ENCODE measurements at regions not wholly inside any gene's neighbourhood (a gene's known extent, or its start where the extent isn't known, plus 50 kb on each side); places are given as distances from the start of the nearest gene placed in this dataset.
A peak's percentile ranks its signal among the peaks of the same experiment; 100 is the strongest.
"Not testable (repeated sequence)": the region's sequence is repeated elsewhere in the genome, so short reads cannot be mapped to it uniquely, and the experiment has no call there.

DNA sequence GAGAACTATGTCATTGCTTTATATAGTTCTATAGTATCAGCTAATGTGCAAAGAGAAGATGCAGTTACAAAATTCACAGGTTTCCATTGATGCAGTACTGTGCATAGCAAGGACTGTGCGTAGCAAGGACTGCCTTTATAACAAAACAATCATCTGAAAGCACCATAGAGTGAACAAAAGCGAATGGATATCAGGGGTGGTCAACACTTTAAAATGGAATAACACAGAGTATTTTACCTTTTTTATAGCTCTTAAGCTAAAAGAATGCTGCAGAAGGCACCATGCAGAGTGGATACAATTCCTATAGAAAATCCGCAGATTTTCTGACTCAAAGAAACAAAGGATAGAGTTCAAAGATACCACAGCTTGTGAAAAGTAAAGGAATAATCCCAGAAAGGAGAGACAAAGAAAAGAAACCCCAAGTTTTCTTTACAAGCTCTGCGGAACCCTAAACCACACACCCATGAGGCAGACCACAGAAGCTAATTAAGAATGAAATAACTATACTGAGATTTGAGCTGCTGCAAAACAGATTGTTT lies 229.9 kb upstream of the DTNA start:
- DNase-seq (ENCODE audit: low read depth in 2 of 2) = no peak

DNA sequence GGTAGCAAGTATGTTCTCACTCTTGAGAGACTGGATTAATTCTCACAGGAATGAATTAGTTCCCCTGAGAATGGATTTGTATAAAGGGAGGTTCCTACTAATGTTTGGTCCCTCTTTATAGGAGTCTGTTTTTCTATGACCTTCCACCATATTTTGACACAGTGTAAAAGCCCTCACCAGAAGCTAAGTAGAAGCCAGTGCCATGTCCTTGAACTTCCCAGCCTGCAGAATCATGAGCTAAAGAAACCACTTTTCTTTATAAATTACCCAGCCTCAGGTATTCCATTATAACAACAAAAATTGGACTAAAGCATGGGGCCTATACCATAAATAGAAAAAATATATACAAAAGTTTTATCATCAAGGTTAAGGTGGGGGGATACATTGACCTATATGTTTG lies 227.9 kb upstream of the DTNA start:
- DNase-seq (ENCODE audit: low read depth in 2 of 2) = no peak

DNA sequence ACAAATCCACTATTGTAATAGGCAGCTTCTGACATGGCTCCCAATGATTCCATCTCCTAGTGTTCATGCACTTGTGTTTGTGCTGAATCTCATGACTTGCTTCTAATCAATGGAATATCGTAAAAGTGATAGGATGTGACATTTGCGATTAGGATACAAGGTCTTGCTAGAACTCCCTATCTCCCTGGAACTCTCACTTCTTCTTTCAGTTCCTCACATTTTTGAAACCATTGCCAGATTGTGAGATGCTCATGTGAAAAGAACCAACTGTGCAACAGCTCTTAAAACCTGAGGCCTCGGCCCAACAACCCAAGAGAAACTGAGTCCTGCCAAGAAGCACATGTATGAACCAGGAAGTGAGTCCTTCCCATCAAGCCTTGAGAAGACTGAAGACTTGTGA lies 226.9 kb upstream of the DTNA start:
- DNase-seq (ENCODE audit: low read depth in 2 of 2) = no peak

DNA sequence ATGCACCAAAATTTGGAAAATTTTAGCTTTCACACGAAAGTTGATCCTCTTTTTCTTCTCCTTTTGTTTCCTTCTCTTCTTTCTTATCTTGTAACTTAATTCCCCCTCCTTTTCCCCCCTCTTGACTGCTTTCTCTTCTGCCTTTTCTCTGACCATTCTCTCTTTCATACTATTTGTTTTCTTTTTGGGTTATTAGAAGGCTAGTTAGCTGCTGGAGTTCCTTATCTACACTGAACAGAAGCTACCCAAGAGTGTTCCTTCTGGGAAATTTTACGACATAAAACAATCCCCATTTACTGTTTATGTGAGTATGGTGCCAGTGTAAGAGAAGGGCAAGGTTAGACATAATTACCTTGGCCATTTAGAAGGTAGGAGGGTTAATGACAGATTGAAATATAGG lies 218.4 kb upstream of the DTNA start:
- DNase-seq (ENCODE audit: low read depth in 2 of 2) = no peak

DNA sequence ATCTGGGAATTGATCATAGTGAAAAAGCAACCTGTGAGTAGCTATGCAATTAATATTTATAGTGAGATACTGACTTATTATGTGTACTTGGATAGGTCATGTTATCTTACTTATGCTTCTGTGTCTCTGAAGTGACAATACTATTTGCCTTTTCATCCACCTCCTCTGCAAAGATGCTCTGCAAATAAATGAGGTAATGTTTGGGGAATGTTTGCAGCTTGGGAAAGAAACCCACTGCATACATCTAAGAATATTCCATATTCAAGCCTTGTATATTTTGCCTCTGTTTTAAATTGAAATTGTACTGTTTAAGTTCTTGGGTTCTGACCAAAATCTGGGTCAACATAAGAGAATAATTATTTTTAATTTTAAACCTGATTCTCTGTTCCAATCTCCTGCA lies 217.4 kb upstream of the DTNA start:
- DNase-seq (ENCODE audit: low read depth in 2 of 2) = no peak

DNA sequence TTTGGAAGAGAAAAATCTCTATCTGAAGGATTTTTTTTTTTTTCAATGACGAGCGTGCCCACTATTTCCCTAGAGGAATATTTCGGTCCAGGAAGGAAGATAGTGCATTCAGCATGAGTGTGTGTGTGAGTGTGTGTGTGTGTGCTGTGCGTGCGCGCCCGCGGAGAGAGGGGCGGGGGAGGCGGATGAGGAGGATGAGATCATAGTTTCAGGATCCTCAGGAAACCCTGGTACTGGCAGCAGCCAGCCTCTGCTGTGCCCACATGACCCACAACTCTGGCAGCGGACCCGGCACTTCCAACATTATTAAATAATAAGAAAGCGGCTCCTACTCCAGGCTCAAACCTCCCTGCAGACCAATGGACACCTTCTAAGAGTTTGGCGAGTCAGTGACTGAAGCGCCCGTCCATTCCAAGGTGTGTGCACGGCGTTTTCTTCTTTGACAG lies 217.0 kb upstream of the DTNA start:
- DNase-seq (ENCODE audit: low read depth in 2 of 2) = peak; percentile 18 to 81

DNA sequence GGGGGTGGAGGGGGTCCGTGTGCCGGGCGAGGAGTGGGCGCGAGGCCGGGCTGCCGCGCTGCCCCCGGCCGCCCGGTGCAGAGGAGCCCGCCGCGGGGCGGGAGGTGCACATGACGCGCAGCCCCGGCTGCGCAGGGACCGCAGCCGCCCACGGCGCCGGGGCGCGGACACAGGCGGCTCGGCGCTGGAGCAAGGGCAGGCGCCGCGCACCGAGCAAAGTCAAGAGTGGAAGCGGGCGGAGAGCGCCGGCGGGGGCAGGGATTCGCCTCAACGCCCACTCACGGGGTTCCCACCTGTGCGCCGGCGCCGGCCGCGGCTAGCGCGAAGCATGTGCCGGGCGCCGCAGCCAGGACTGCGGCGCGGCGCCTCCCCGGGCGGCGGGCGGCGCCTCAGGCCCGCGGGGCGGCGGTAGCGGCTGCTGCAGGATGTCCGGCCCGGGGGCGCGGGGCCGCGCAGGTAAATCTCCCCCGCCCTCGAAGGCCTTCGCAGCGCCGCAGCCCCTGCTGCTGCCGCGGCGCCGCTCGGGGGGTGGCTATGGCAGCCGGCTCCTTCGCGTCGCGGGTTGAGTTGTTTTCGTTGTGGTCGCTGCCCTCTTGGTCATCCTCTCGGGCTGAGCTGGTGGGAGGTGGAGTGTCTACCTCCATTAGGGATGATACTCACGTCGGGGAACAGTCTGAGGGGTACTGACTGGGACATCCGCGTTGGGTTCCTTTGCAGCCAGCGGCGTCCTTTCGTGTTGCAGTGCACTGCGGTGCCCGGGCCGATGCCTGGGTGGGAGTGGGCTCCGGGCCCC lies 216.3 kb upstream of the DTNA start:
- DNase-seq (ENCODE audit: low read depth in 2 of 2) = peak in 1 of 2 donors; percentile 33

DNA sequence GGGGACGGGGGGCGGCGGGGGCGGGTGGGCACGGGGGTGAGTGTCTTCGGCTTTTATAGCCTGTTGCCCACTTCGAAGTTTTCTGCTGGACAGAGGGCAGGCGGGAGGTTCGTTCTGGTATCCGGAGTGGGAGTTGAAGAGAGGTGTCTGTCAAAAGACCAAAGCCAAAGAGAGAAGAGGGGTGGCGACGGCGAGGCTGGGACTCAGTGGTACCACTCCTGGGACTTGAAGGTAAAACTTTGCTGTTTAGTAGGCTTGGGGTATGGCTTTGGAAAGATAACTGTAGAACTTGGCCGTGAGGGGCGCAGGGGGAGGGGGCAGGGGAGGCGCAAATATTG lies 215.8 kb upstream of the DTNA start:
- peak in 1 of 2 donors; percentile 4 for DNase-seq (ENCODE audit: low read depth in 2 of 2)

DNA sequence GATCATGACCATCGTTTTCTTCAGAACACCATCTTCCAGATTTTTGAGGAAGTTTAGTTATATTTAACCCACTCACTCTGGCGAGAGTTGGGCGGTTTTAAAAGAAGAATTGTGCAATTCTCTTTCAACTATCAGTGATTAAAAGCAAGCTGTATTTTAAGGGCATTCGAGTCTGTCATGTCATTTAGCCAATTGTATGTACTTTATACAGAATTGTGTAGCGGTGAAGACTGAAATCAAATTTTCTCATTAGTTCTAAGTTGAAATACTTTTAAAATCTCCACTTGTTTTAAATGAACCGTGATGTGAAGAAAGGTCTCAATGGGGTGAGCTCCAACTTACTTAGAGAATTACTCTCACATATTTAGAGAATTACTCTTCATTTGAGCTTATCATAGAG lies 214.6 kb upstream of the DTNA start:
- DNase-seq (ENCODE audit: low read depth in 2 of 2) = no peak

DNA sequence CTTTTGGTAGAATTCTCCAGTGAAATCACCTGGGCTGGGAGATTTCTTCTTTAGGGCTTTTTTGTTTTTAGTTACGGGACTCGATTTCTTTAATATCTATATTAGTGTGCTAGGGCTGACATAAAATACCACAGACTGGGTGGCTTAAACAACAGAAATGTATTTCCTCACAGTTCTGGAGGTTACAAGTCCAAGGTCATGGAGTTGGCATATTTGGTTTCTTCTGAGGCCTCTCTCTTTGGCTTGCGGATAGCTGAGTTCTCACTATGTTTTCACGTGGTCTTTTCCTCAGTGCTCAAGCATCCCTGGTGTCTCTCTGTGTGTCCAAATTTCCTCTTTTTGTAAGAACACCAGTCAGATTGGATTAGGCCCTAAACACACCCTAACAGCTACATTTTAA lies 208.5 kb upstream of the DTNA start:
- DNase-seq (ENCODE audit: low read depth in 2 of 2) = no peak

DNA sequence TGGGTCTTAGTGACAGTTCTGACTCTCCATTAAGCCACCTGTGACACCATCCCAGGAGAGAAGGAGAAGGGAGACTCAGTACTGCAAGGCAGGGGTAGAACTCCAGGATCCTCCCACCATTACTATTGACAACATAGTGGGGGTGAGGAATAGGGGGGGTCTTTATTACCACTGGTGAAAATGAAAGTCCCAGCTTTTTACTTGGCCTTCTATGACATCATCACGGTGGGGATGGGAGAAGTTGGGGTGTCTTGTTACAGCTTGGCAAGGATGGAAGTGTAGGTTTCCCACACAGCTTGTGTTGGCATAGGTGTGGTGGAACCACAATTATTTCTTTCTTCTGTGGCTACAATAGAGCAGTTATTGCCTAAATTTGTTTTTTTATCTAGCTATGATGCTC lies 203.9 kb upstream of the DTNA start:
- no peak for DNase-seq (ENCODE audit: low read depth in 2 of 2)

DNA sequence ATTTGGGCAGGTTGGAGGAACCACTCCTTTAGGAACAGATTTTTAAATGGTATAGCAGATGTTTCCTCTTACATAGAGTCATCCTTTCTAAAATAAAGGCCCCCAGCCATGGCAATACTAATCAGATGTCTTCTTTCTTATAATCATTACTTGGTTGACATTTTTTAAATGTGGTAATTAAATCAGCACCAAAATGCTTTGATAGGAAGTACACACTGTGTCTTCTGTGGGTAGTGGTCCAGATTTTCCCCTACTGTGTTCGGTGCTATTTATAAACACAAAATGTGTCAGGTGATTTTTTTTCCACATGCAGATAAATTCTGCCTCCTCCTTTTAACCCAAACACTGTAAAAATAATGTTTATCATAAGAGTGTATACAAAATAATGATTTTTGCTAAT lies 200.9 kb upstream of the DTNA start:
- no peak for DNase-seq (ENCODE audit: low read depth in 2 of 2)

DNA sequence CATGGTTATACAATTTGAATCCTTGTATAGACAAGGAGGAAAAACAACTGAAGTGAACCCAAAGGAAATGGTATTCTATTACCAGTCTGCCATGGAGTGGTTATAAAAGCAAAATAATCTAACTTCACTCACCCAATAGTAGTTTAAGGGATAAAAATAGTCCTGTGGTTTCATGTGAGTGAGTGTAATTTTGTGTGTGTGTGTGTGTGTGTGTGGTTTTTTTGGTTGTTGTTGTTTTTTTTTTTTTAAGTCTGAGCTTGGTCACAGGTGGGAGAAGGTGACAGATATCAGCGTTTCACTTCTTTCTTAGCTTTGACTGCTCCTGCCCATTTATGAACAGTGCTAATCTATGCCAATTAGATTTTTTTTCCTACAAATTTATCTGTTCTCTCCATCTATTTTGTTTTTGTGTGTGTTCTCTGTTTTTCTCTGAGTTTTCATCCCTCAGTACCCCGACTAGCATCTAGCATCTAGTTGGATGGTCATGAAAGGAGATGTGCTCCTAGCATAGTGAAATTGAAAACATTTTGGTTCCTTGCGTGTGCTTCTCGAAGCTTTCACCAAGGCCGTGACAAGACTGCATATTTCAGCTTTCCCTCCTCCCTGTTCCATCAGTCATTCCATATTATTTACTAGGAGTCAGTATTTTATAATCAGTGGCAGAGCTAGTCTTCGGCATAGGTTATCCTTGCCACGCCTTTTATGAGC lies 200.1 kb upstream of the DTNA start:
- DNase-seq (ENCODE audit: low read depth in 2 of 2) = no peak

DNA sequence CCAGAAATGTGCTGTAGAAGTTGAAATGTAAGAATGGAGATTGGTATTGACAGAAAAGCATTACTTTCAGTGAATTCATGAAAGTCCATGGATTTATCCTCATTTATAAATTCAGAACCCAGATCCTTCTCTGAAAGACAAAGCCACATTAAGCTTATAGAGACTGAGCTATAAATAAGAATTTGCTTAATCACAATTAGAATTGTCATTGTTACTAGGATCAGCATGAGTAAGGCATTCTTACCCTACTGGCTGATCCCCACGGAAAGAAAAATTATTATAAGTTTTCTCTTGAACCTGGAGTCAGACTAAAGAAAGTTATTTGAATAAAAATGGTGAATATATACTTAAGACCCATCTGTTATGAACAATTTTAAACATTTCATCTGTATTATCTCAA lies 199.2 kb upstream of the DTNA start:
- DNase-seq (ENCODE audit: low read depth in 2 of 2) = no peak

DNA sequence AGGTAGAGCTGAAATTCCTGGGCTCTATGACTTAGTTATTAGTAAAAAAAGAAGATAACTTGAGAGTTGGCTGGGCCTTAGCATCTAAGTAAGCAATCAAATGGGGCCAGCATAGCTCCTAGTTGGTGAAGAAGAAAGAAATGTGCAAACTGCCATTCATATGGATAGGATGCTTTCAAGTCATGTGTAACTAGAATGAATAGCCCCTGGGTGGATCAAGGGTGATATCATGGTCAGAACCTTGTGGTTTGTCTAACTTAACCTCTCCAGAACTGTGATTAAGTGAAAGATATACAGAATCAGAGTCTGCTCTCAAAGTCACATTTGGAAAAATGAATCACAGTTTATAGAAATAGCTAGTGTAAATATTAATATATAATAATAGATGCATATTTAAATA lies 198.7 kb upstream of the DTNA start:
- DNase-seq (ENCODE audit: low read depth in 2 of 2) = no peak

DNA sequence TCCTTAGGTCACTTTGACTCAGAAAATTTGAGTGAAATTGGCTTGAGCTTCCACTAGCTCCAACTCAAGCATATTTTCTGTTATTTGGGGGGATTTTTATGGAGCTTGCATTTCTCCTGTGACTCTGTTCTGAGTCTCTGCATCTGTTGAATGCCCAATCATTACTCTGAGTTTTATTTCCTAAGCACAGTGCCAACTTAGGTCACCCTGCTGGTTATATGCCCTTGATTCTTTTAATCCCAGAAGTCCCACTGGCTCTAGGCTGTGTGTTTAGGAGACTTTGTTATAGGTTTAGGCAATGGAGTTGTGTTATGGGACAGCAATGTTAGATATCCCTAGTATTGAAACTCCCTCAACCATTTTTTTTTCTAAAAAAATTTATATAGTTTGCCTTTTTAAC lies 198.2 kb upstream of the DTNA start:
- DNase-seq (ENCODE audit: low read depth in 2 of 2) = no peak

DNA sequence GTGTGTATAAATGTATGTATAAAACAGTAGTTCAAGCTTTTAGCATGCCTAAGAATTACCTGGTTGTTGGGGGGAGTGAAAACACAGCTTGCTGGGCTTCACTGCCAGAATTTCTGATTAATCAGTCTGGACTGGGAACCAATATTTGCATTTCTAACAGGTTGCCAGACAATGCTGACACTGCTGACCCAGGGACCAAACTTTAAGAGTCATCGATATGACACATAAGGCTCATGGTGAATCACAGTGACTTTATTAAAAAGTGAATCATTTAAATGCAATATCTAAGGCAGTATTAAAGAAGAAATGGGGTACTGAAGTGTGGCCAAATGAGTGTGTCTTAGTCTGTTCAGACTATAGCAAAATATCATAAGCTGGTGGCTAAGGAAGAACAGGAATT lies 195.9 kb upstream of the DTNA start:
- no peak for DNase-seq (ENCODE audit: low read depth in 2 of 2)

DNA sequence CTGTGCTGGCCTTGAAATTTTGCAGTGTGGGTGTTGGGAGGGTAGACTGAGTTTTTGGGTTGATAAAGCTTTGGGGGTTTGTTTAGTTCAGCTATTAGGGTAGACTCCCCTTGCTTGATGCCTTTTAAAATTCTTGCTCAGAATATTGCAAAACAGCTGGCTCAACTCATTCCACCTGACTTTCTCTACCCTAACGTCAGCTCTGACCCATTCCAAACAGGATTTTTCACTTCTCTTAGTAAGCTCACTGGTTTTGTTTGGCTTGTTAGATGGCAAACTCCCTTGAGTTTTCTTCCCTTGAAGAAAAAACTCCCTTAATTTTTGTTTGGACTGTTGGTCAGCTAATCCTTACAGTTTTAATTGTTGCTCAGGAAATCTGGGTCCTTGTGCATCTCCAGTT lies 195.1 kb upstream of the DTNA start:
- DNase-seq (ENCODE audit: low read depth in 2 of 2) = no peak

DNA sequence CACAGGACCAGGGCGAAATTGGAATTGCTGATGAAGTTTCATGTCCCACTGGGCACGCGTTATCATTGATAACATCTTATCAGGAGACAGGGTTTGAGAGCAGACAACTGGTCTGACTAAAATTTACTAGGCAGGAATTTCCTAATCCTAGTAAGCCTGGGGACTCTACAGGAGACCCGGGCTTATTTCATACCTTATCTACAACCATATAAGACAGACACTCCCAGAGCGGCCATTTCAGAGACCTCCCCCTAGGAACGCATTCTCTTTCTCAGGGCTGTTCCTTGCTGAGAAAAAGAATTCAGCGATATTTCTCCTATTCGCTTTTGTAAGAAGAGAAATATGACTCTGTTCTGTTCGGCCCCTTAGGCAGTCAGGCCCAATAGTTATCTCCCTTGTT lies 193.7 kb upstream of the DTNA start:
- DNase-seq (ENCODE audit: low read depth in 2 of 2) = not testable (repeated sequence)

DNA sequence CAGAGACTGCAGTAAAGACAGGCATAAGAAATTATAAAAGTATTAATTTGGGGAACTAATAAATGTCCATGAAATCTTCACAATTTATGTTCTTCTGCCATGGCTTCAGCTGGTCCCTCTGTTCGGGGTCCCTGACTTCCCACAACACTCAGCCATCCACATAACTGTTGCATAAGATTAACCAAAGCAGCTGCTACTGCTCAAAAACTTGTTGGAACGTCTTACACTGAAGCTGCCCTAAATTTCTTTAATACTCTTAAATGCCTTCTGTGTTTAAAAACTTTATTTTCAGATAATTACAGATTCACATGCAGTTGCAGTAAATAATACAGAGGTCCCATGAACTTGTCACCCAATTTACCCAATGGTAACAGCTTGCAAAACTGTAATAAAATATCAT lies 193.1 kb upstream of the DTNA start:
- not testable (repeated sequence) for DNase-seq (ENCODE audit: low read depth in 2 of 2)

DNA sequence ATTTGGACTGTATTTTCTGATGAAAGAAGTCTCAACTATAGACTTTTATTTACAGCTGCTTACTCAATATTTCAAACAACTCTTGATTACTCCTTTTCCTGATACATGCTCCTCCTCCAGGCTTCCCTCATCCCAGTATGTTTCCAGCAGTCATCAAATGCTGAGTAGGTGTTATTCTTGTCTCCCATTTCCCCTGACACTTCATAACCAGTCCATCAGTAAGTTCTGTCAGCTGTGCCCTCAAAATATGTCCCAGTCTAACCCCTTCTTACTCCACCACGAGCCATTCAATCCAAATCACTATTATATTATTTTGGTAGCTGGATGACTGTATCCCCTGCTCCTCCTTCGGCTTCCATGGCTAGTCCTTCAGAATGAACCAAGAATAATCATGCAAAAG lies 189.1 kb upstream of the DTNA start:
- no peak for DNase-seq (ENCODE audit: low read depth in 2 of 2)

DNA sequence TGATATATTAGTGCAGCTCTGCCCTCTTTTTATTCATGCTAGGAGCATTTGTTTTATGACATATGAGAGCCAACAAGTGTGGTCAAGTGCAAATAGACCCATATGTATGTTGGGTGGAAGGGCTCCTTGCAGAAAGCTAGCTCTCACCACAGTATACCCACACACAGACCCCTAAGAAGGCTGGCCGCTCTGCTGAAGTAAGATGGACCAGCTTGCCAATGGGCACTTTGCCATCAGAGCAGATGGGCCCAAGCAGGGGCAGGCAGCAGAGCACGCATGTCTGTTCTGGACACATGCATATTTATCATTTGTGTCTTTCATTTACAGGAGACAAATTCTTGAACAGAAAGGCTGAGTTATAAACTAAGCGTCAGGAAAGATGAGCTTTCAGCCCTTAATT lies 187.5 kb upstream of the DTNA start:
- DNase-seq (ENCODE audit: low read depth in 2 of 2) = no peak

DNA sequence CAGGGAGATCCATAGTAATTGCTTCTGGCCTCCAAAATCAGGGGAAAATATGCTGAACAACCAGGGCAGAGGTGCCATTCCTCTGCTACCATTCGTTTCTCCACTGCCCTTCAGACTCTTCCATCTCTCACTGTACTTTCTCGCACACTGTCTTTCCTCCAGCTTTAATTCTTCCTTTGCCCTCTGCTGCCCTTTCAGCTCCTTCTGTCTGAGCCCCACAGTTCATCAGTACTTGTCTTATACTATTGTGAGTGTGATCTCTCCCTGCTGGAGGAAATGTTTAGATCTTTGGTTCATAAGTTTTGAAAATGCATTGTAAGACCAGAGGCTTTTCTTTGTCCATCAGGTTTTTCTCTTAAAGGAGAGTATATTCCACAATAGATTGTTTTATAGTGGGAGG lies 184.9 kb upstream of the DTNA start:
- DNase-seq (ENCODE audit: low read depth in 2 of 2) = no peak

All from dermis microvascular lymphatic vessel endothelial cell (primary cell).